Suprapubic skin (tissue), 4 donors: ENCODE measurements at regions not wholly inside any gene's neighbourhood (a gene's known extent, or its start where the extent isn't known, plus 50 kb on each side); places are given as distances from the start of the nearest gene placed in this dataset.

Source experiments
- DNase-seq, 2 donors: peaks; one replicate each; pipeline ENCODE4 v3.0.0-alpha.2; 2019; ENCODE audit warnings: low spot score in 2 of 2
- H3K27ac ChIP-seq: fragments of 200-600 bp; sonication (generic); one replicate; pipeline ENCODE4 v1.5.1; 2019
- H3K27me3 ChIP-seq: fragments of 200-600 bp; sonication (generic); one replicate; pipeline ENCODE4 v1.5.1; 2019
- H3K36me3 ChIP-seq: fragments of 200-600 bp; sonication (generic); one replicate; pipeline ENCODE4 v1.5.1; 2019
- H3K4me1 ChIP-seq: fragments of 200-600 bp; sonication (generic); one replicate; pipeline ENCODE4 v1.5.1; 2019
- H3K4me3 ChIP-seq: fragments of 200-600 bp; sonication (generic); one replicate; pipeline ENCODE4 v1.5.1; 2019; ENCODE audit warnings: mild to moderate bottlenecking
- H3K9me3 ChIP-seq: fragments of 200-600 bp; sonication (generic); one replicate; pipeline ENCODE4 v1.5.1; 2019
- CTCF ChIP-seq, 2 donors: fragments of 200-600 bp in 1 of 2; fragments of 450-650 bp in 1 of 2; sonication (generic) in 1 of 2; IDR thresholded peaks; one replicate each; pipeline ENCODE4 v1.5.1; 2016 to 2019; ENCODE audit warnings: antibody characterized with exemption in 2 of 2, mild to moderate bottlenecking in 1 of 2, moderate library complexity in 1 of 2
- EP300 ChIP-seq: sonication (generic); formaldehyde crosslinking; IDR thresholded peaks from one replicate; pipeline ENCODE4 v1.6.1; 2017; ENCODE audit warnings: antibody characterized with exemption
- POLR2A ChIP-seq, 2 donors: fragments of 450-650 bp; IDR thresholded peaks; one replicate each; pipeline ENCODE4 v1.6.1; 2017; ENCODE audit warnings: antibody characterized with exemption in 2 of 2, mild to moderate bottlenecking in 2 of 2, moderate library complexity in 2 of 2
- POLR2AphosphoS5 ChIP-seq, 3 donors: sonication (generic); formaldehyde crosslinking; IDR thresholded peaks; one replicate each; pipeline ENCODE4 v1.6.1; 2017; ENCODE audit warnings: antibody characterized with exemption in 3 of 3
- WGBS: methylation state at CpG from one replicate; pipeline ENCODE4 v1.1.5; 2018; 5-methylcytosine and 5-hydroxymethylcytosine counted together

- no peaks in the 10 kb centered on the region for H3K27me3 ChIP-seq
- no peaks in the 10 kb centered on the region for H3K36me3 ChIP-seq
- no peak overlapping the region for H3K4me3 ChIP-seq
- no peak for TF ChIP-seq POLR2AphosphoS5 (IDR thresholded peaks at IDR 0.05)
- no peak for TF ChIP-seq CTCF (IDR thresholded peaks at IDR 0.05)
- TF ChIP-seq POLR2A (IDR thresholded peaks at IDR 0.05) = no peak
- no peak for TF ChIP-seq EP300
- no peak overlapping the region for H3K27ac ChIP-seq
- H3K4me1 ChIP-seq = peaks cover 32% of the 10 kb centered on the region
- DNase-seq = peak in 1 of 2 donors; percentile 30
- 86% methylated on average over 17 of the region's 17 CpGs for WGBS
- H3K9me3 ChIP-seq = no peaks in the 10 kb centered on the region
Measured at GRCh38 chr2:43047187-43047780, 179.1 kb downstream of the ZFP36L2 start.

DNA sequence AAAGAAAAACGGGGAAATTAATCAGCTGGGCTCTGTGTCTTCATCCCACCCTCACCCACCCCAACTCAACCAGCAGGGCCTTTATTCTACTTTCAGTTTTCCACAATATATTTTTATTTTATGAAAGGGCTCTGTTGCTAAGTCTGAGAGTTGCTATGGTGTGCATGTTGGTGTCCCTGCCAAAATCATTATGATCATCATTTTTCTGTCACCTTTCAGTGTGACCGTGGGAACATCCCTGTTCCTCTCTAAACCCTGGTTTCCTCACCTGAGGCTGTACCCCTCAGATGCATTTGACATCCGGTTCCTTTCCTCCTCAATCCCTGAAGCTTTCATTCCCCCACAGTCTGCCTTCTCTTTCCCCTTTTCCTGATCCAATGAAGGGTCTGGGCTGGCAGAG lies 180.5 kb downstream of the ZFP36L2 start:
- H3K4me3 ChIP-seq = no peak overlapping the region
- peak overlapping the region; percentile 18 for H3K27ac ChIP-seq
- TF ChIP-seq POLR2A (IDR thresholded peaks at IDR 0.05) = no peak
- H3K36me3 ChIP-seq = no peaks in the 10 kb centered on the region
- no peaks in the 10 kb centered on the region for H3K27me3 ChIP-seq
- 72% methylated on average over 3 of the region's 3 CpGs for WGBS
- H3K9me3 ChIP-seq = no peaks in the 10 kb centered on the region
- DNase-seq = no peak
- peaks cover 38% of the 10 kb centered on the region for H3K4me1 ChIP-seq

DNA sequence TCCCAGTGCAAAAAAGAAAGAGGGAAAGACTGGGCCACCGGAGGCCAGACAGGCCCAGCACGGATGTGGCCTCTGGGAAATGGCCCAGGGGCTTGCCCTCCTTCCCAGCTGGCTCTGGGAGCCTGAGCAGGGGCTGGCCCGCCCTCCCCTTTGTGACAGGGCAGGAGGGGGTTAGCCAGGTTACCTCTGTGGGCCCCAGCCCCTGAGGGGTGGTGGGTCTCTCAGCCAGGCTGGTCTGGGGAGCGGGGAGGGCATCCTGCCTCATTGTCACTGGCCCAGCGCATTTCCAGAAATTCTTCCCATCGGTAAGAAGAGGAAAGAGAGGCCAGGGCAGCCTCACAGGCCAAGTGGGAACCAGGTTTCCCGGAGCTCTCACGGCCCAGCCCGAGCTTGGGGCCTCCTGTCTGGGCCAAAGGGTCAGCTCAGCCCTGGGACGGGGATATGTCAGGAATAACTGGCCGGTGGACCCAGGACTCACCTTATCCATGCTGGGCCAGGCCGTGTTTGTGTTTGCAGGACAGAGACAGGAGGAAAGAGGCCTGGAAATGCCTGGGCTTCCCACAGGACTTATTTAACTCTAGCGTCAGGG lies 182.2 kb downstream of the ZFP36L2 start:
- H3K27me3 ChIP-seq = no peaks in the 10 kb centered on the region
- H3K4me3 ChIP-seq = no peak overlapping the region
- no peaks in the 10 kb centered on the region for H3K9me3 ChIP-seq
- H3K36me3 ChIP-seq = no peaks in the 10 kb centered on the region
- H3K4me1 ChIP-seq = peaks cover 47% of the 10 kb centered on the region
- H3K27ac ChIP-seq = no peak overlapping the region
- no peak for TF ChIP-seq POLR2AphosphoS5 (IDR thresholded peaks at IDR 0.05)
- no peak for TF ChIP-seq EP300
- 79% methylated on average over 13 of the region's 13 CpGs for WGBS
- DNase-seq = no peak

GRCh38 chr2:43043553-43043870 lies 182.9 kb downstream of the ZFP36L2 start:
- H3K36me3 ChIP-seq = no peaks in the 10 kb centered on the region
- peaks cover 54% of the 10 kb centered on the region for H3K4me1 ChIP-seq
- no peaks in the 10 kb centered on the region for H3K9me3 ChIP-seq
- H3K4me3 ChIP-seq = no peak overlapping the region
- no peak for DNase-seq
- H3K27ac ChIP-seq = no peak overlapping the region
- 93% methylated on average over 8 of the region's 8 CpGs for WGBS
- TF ChIP-seq CTCF (IDR thresholded peaks at IDR 0.05) (no peak), EP300 (no peak), POLR2A (IDR thresholded peaks at IDR 0.05) (no peak), POLR2AphosphoS5 (IDR thresholded peaks at IDR 0.05) (no peak)
- H3K27me3 ChIP-seq = no peaks in the 10 kb centered on the region

GRCh38 chr2:43041661-43042360 lies 184.6 kb downstream of the ZFP36L2 start:
- Histone ChIP-seq H3K4me3 (no peak overlapping the region), H3K36me3 (no peaks in the 10 kb centered on the region), H3K9me3 (no peaks in the 10 kb centered on the region), H3K4me1 (peaks cover 53% of the 10 kb centered on the region), H3K27ac (peak overlapping the region; percentile 77), H3K27me3 (no peaks in the 10 kb centered on the region)
- no peak for DNase-seq
- 51% methylated on average over 6 of the region's 8 CpGs for WGBS
- TF ChIP-seq POLR2AphosphoS5 (IDR thresholded peaks at IDR 0.05) (no peak), POLR2A (IDR thresholded peaks at IDR 0.05) (no peak), EP300 (no peak), CTCF (IDR thresholded peaks at IDR 0.05) (no peak)

GRCh38 chr2:43041173-43041591 lies 185.2 kb downstream of the ZFP36L2 start:
- Histone ChIP-seq H3K27me3 (no peaks in the 10 kb centered on the region), H3K4me3 (no peak overlapping the region), H3K27ac (peak overlapping the region; percentile 77), H3K36me3 (no peaks in the 10 kb centered on the region), H3K4me1 (peaks cover 47% of the 10 kb centered on the region), H3K9me3 (no peaks in the 10 kb centered on the region)
- no peak for DNase-seq
- TF ChIP-seq CTCF (IDR thresholded peaks at IDR 0.05) = no peak
- 60% methylated on average over 3 of the region's 4 CpGs for WGBS
